Ectodermal cell (in vitro differentiated cells): ENCODE measurements at regions not wholly inside any gene's neighbourhood (a gene's known extent, or its start where the extent isn't known, plus 50 kb on each side); places are given as distances from the start of the nearest gene placed in this dataset.

ENCODE experiments used
- H3K27ac ChIP-seq: 2 replicates; pipeline ENCODE4 v1.7.0; 2013; ENCODE audit warnings: mild to moderate bottlenecking, low read depth, low read length; ENCODE audit not compliant: insufficient read depth, poor library complexity, severe bottlenecking
- H3K27me3 ChIP-seq: 2 replicates; pipeline ENCODE4 v1.7.0; 2013; ENCODE audit warnings: mild to moderate bottlenecking, low read length; ENCODE audit not compliant: insufficient read depth, control insufficient read depth, poor library complexity, severe bottlenecking
- H3K36me3 ChIP-seq: one replicate; pipeline ENCODE4 v1.7.0; 2013; ENCODE audit warnings: low read length; ENCODE audit not compliant: control insufficient read depth, insufficient read depth
- H3K4me1 ChIP-seq: one replicate; pipeline ENCODE4 v1.7.0; 2013; ENCODE audit warnings: low read length; ENCODE audit not compliant: control insufficient read depth, insufficient read depth
- H3K4me3 ChIP-seq: 2 replicates; pipeline ENCODE4 v1.7.0; 2013; ENCODE audit warnings: low read depth, low read length, control low read depth; ENCODE audit not compliant: insufficient read depth
- H3K9me3 ChIP-seq: 2 replicates; pipeline ENCODE4 v1.7.0; 2013; ENCODE audit warnings: mild to moderate bottlenecking, low read length, moderate library complexity; ENCODE audit not compliant: control insufficient read depth
- WGBS, 2 experiments: methylation state at CpG; one replicate each; pipeline ENCODE4 v1.1.7; 2013; ENCODE audit warnings: missing lambda C conversion rate in 2 of 2; 5-methylcytosine and 5-hydroxymethylcytosine counted together

DNA sequence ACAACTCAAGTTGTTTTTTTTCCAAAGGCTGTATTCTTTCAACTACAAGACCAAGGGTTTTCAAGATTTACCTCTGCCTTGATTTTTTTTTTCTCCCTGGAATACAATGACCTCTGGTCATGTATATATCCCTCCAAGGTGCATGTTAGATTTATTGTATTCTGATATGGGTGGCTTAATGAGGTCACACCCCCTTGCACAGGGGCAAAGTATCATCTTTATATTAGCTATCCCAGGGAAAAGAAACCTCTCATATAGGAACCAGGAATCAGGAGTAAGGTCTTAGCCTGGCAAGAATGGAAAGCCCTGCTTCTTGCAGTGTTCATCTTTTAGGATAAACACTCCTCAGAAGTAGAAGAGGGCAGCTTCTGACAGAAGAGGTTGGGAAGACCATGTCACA is 516.9 kb upstream of the TENM4 start:
- no peaks in the 10 kb centered on the region for H3K4me1 ChIP-seq
- H3K9me3 ChIP-seq, result no peaks in the 10 kb centered on the region
- no peak overlapping the region for H3K4me3 ChIP-seq
- no peak overlapping the region for H3K27ac ChIP-seq
- no peaks in the 10 kb centered on the region for H3K27me3 ChIP-seq
- H3K36me3 ChIP-seq, result no peaks in the 10 kb centered on the region

DNA sequence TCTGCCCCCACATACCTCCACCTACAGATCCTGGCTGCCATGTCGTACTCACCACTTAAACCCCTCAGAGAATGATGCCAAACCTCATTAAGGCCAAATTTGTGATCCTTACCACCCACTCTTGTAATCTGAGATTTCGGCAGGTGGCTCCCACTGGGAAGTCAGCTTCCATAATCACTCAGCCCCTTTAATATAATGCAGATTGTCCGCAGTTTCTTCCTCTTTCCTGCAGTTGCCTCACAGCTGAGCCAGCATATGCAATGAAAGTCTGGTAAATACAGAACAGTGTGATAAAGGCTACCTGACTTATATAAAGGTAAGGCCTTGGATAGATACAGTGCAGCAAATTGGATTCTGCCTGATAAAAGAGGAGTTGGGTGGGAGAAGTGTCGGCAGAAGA is 515.2 kb upstream of the TENM4 start:
- H3K27me3 ChIP-seq, result no peaks in the 10 kb centered on the region
- no peaks in the 10 kb centered on the region for H3K4me1 ChIP-seq
- WGBS, 2 experiments, result 95 to 96% methylated on average over 4 of the region's 4 CpGs
- H3K9me3 ChIP-seq, result no peaks in the 10 kb centered on the region
- H3K36me3 ChIP-seq, result no peaks in the 10 kb centered on the region
- no peak overlapping the region for H3K27ac ChIP-seq
- H3K4me3 ChIP-seq, result no peak overlapping the region

DNA sequence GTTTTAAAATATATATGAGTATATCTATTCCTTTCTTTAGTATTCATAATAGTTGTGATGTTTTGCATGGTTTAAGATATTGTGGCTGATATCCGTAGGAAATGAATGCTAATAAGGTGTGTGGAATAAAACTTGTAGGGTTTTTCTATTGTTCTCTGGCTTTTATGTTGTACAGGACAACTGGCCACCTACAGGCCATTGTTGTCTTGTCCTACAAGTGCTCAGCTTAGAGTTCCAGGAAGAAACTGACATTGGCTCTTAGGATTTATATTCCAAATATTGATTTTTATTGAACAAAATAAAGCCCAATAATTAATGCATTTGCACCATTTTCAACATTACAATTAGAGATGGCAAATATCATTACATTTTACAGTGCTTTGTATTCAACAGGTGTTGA is 512.8 kb upstream of the TENM4 start:
- no peak overlapping the region for H3K27ac ChIP-seq
- no peaks in the 10 kb centered on the region for H3K4me1 ChIP-seq
- WGBS, 2 experiments, result 89 to 92% methylated on average over 1 of the region's 1 CpG
- H3K9me3 ChIP-seq, result no peaks in the 10 kb centered on the region
- no peak overlapping the region for H3K4me3 ChIP-seq
- no peaks in the 10 kb centered on the region for H3K27me3 ChIP-seq
- no peaks in the 10 kb centered on the region for H3K36me3 ChIP-seq

DNA sequence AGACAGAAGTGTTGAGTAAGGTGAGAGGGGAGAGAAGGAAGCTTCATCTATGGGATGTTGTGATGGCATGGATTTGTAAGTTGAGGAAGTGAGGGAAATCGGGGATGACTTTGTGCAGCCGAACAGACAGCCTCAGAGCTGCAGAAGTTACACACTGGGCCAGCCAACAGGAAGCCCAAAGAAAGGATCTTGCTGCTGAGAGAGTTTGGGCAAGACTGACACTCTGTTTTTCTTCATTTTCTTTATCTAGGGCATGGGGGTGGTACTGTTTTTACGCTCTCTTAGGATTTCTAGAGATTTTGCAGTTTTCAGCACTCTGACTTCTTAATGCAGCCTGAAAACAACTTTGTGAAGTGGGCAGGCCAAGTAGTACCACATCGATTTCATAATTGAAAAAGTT is 509.9 kb upstream of the TENM4 start:
- Histone ChIP-seq H3K27me3 (no peaks in the 10 kb centered on the region), H3K4me1 (no peaks in the 10 kb centered on the region), H3K4me3 (no peak overlapping the region), H3K36me3 (no peaks in the 10 kb centered on the region), H3K27ac (no peak overlapping the region), H3K9me3 (no peaks in the 10 kb centered on the region)
- 87 to 92% methylated on average over 4 of the region's 4 CpGs for WGBS, 2 experiments

DNA sequence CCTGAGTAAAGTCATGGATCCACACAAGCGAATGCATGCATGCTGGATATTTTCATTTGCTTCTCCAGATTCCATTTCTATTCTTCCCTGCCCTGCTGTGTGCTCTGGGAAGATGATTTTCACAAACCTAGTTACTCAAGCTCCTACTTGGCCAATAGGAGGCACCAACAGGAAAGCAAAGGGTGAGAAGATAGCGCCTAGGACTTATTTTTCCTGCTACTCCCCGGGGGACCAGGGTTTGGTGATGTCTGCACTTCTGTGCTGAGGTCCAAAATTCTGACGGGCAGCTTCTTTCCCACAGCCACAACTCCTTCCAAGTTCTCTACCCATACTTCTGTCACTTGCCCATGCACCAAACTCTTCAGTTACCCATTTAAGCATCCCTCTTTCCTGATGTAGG is 509.3 kb upstream of the TENM4 start:
- WGBS, 2 experiments, result 74 to 82% methylated on average over 4 of the region's 4 CpGs
- Histone ChIP-seq H3K9me3 (no peaks in the 10 kb centered on the region), H3K27me3 (no peaks in the 10 kb centered on the region), H3K36me3 (no peaks in the 10 kb centered on the region), H3K27ac (no peak overlapping the region), H3K4me3 (no peak overlapping the region), H3K4me1 (no peaks in the 10 kb centered on the region)

DNA sequence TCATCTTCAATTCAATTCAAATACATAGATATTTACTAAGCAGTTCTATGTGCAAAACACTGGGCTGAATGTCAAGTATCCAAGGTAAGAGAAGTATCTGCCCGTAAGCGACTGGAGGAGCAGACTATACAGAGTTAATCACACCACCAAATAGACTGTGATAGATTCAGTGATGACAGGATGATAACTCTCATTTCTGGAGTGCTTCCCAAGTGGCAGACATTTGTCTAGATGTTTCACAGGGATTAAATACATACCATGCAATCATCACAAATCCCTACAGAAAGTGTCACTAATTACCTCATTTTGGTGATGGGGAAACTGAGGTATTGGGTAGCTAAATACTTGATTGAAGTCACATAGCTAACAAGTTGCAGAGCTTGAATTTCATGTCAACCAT is 508.7 kb upstream of the TENM4 start:
- no peak overlapping the region for H3K4me3 ChIP-seq
- H3K27ac ChIP-seq, result no peak overlapping the region
- 100% methylated on average over 2 of the region's 2 CpGs for WGBS, 2 experiments
- H3K4me1 ChIP-seq, result no peaks in the 10 kb centered on the region
- no peaks in the 10 kb centered on the region for H3K27me3 ChIP-seq
- H3K9me3 ChIP-seq, result no peaks in the 10 kb centered on the region
- no peaks in the 10 kb centered on the region for H3K36me3 ChIP-seq

DNA sequence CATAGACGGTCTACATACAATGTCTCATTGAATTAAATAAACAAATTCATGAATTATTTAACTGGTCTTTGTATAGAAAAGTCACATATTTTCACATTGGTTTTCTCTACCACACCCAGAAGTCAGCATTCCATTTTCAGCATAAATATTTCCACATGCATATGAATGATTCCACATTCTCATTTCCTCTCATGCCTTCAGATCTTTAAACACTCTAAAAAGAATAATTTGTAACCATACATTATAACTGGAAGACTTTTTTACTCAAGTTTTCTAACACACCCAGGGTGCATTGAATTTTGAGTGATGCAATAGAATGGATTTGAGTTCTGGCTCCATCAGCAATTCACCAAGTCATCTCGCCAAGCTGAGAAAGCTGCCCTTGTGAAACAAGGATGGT is 501.8 kb upstream of the TENM4 start:
- Histone ChIP-seq H3K27me3 (no peaks in the 10 kb centered on the region), H3K4me1 (no peaks in the 10 kb centered on the region), H3K27ac (no peak overlapping the region), H3K36me3 (no peaks in the 10 kb centered on the region), H3K4me3 (no peak overlapping the region), H3K9me3 (no peaks in the 10 kb centered on the region)
- 81 to 100% methylated on average over 1 to 2 of the region's 2 CpGs for WGBS, 2 experiments

DNA sequence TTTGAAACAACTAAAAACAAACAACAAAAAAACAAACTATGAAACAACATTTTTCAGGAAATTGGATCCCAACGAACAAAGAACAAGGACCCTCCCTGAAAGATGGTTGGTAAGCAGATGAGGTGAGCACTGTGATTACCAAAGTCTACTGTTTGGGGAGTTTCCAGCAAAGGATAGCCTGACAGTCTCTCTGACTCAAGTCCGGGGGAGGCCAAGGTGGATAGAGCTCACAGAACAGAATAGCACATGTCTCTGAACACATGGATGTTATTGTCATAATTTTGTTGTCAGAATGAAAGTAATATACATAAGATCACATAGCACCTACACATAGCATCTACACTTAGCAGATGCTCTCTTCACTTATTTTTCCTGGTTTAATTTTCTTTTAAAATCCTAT is 501.3 kb upstream of the TENM4 start:
- Histone ChIP-seq H3K4me1 (no peaks in the 10 kb centered on the region), H3K36me3 (no peaks in the 10 kb centered on the region), H3K4me3 (no peak overlapping the region), H3K27me3 (no peaks in the 10 kb centered on the region), H3K27ac (no peak overlapping the region), H3K9me3 (no peaks in the 10 kb centered on the region)
- 95 to 97% methylated on average over 2 of the region's 2 CpGs for WGBS, 2 experiments

DNA sequence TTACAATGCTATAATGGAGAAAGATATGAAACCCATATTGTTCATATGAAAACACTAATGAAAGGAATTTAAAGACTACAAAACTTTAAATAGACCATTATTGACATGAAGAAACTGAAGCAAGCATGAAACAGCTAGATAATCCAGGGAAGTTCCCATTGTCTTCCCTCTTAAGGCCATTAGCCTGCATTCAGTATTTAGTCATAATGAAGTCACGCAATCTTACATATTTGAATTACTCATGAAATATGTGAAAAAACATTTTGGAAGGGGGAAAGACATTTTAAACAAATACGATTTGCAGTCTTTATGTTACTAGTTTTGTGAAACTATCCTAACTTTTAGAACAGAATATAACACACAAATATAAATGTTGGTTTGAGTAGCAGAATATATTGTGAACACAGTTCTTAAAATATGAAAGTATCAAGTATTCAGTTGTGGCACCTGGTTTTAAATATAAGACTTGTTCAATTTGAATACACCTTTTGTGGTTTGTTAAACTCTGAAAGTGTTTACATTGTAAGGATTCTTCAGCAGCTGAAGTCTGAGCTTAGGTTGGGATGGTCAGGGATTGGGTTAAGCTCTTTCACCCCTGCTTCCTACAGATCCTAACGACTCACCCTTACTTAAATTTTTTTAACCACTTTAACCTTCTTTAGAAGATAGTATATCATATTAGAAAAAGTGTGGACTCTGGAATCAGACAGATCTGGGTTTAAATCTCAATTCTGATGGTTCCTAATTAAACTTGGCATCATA is 500.3 kb upstream of the TENM4 start:
- Histone ChIP-seq H3K36me3 (no peaks in the 10 kb centered on the region), H3K27ac (no peak overlapping the region), H3K9me3 (no peaks in the 10 kb centered on the region), H3K4me1 (no peaks in the 10 kb centered on the region), H3K27me3 (no peaks in the 10 kb centered on the region), H3K4me3 (no peak overlapping the region)
- WGBS, 2 experiments, result 83% methylated on average over 2 of the region's 3 CpGs; no CpG with 5 or more reads in 1 of the 2 experiments

DNA sequence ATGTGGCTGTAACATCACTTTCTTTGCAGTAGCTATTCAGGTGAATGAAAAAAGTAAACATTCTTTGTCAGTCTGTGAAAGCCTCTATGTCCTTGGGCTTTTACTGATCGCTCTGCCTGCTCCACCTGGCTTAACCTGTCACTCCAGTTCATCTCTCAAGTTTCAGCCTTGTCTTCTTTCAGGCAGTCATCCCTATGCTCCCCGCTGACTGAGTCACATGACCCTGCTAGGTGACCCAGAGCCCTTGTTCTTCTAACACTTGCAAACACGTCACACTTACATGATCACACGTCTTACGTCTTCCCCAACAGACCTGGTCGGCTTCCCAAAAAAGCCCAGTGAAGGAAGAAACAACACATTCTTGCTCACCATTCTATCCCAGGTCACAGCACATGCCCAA is 499.3 kb upstream of the TENM4 start:
- WGBS, 2 experiments, result 77 to 80% methylated on average over 6 of the region's 6 CpGs
- Histone ChIP-seq H3K36me3 (no peaks in the 10 kb centered on the region), H3K27me3 (no peaks in the 10 kb centered on the region), H3K4me3 (no peak overlapping the region), H3K9me3 (no peaks in the 10 kb centered on the region), H3K4me1 (no peaks in the 10 kb centered on the region), H3K27ac (no peak overlapping the region)

DNA sequence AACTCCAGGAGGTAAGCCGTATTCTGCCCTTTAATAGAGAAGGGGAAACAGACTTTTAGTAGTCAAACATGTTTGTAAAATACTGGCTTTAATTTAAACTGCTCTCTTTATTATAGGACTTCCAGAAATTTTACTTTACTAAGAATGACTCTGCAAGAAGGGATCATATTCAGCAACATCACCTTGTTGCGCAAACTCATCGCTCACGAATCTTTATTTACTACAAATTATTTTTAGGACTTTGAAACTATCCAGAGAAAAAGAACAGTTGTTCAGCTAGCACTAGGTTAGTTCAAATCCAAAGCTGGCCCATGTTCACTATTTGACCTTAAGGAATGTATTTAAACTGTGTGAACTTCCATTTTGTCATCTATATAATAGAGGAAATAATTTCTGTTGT is 498.3 kb upstream of the TENM4 start:
- no peaks in the 10 kb centered on the region for H3K4me1 ChIP-seq
- H3K36me3 ChIP-seq, result no peaks in the 10 kb centered on the region
- no peaks in the 10 kb centered on the region for H3K27me3 ChIP-seq
- H3K4me3 ChIP-seq, result no peak overlapping the region
- no peak overlapping the region for H3K27ac ChIP-seq
- 93 to 100% methylated on average over 3 to 4 of the region's 4 CpGs for WGBS, 2 experiments
- no peaks in the 10 kb centered on the region for H3K9me3 ChIP-seq
